HCT116 (cell line): ENCODE measurements at regions not wholly inside any gene's neighbourhood (a gene's known extent, or its start where the extent isn't known, plus 50 kb on each side); places are given as distances from the start of the nearest gene placed in this dataset.
"Not testable (repeated sequence)": the region's sequence is repeated elsewhere in the genome, so short reads cannot be mapped to it uniquely, and the experiment has no call there.

Source experiments
- ATAC-seq: fragments of 200-7000 bp; cut with Tn5 transposase; 2 replicates; pipeline ENCODE4 v1.9.1; 2020; ENCODE audit warnings: mild to moderate bottlenecking, moderate library complexity
- BruUV-seq: library from RNA; stranded (reverse); fragments of 400-500 nt; replicated peaks from 2 replicates; lab custom pipeline; 2021; lab: Mats Ljungman, UMichigan
- CTCF ChIA-PET: fragments of 300-600 bp; sonication (Branson Sonifier 250); formaldehyde crosslinking; loops from one replicate; lab custom pipeline; 2021; ENCODE audit warnings: antibody characterized with exemption; lab: Charles Lee
- POLR2A ChIA-PET: fragments of 300-600, 350-600 bp; sonication (Branson Sonifier 250); formaldehyde crosslinking; loops from one replicate; lab custom pipeline; 2021; ENCODE audit warnings: antibody characterized with exemption; lab: Charles Lee
- RAD21 ChIA-PET, 2 experiments: fragments of 300-600 bp; sonication (Branson Sonifier 250); formaldehyde crosslinking; loops; one replicate each; lab custom pipeline; 2023; ENCODE audit warnings: low total read pairs in 2 of 2; ENCODE audit not compliant: uncharacterized antibody in 2 of 2, unreplicated experiment in 2 of 2, low non-redundant PET in 1 of 2; lab: Charles Lee
- DNase-seq: peaks from one replicate; pipeline ENCODE4 v3.0.0-alpha.2; 2010; ENCODE audit warnings: low read depth, low spot score
- H2AFZ ChIP-seq: fragments of 200-600 bp; shearing (Covaris generic), sonication (generic); 2 replicates; pipeline ENCODE4 v1.6.1; 2017; ENCODE audit warnings: low read depth, mixed run types, mixed read lengths, antibody characterized with exemption, low read length; ENCODE audit not compliant: poor library complexity, severe bottlenecking
- H3K27ac ChIP-seq: 2 replicates; pipeline ENCODE4 v1.5.1; 2012; ENCODE audit warnings: low read depth, low read length
- H3K27me3 ChIP-seq: fragments of 200-600 bp; sonication (generic); 2 replicates; pipeline ENCODE4 v1.6.1; 2016; ENCODE audit warnings: mixed run types, low read length, mixed read lengths; ENCODE audit not compliant: insufficient read depth
- H3K36me3 ChIP-seq, 2 experiments: fragments of 200-500 bp in 1 of 2; fragments of 200-600 bp in 1 of 2; sonication (Bioruptor generic) in 1 of 2; sonication (generic) in 1 of 2; 2 replicates each; pipeline versions ENCODE4 v1.5.1 to v1.6.1; 2014 to 2016; ENCODE audit warnings: low read length in 2 of 2, inconsistent platforms in 1 of 2, mixed read lengths in 1 of 2, mixed run types in 1 of 2; ENCODE audit not compliant: insufficient read depth in 2 of 2, control insufficient read depth in 1 of 2
- H3K4me1 ChIP-seq, 2 experiments: fragments of 200-600 bp in 1 of 2; sonication (generic) in 1 of 2; 2 replicates each; pipeline versions ENCODE4 v1.5.1 to v1.6.1; 2012 to 2017; ENCODE audit warnings: low read length in 2 of 2, inconsistent platforms in 1 of 2, mild to moderate bottlenecking in 1 of 2, mixed read lengths in 1 of 2, mixed run types in 1 of 2, moderate library complexity in 1 of 2; ENCODE audit not compliant: insufficient read depth in 2 of 2, control insufficient read depth in 1 of 2
- H3K4me2 ChIP-seq: fragments of 200-600 bp; sonication (generic); 2 replicates; pipeline ENCODE4 v1.6.1; 2017; ENCODE audit warnings: mixed run types, low read length, mixed read lengths
- H3K4me3 ChIP-seq, 2 experiments: fragments of 200-600 bp in 1 of 2; sonication (generic) in 1 of 2; replicated peaks in 1 of 2; 2 replicates each; pipeline ENCODE4 v1.5.1; 2011 to 2016; ENCODE audit warnings: low read length in 2 of 2, control low read depth in 1 of 2, low read depth in 1 of 2, mild to moderate bottlenecking in 1 of 2, mixed read lengths in 1 of 2, mixed run types in 1 of 2
- H3K79me2 ChIP-seq: fragments of 200-600 bp; sonication (generic); 2 replicates; pipeline ENCODE4 v1.6.1; 2017; ENCODE audit warnings: mild to moderate bottlenecking, mixed run types, low read length, moderate library complexity, mixed read lengths; ENCODE audit not compliant: insufficient read depth
- H3K9ac ChIP-seq: fragments of 200-600 bp; sonication (generic); 2 replicates; pipeline ENCODE4 v1.6.1; 2016; ENCODE audit warnings: low read length, mixed read lengths
- H3K9me2 ChIP-seq: fragments of 200-600 bp; sonication (generic), shearing (Covaris generic); 2 replicates; pipeline ENCODE4 v1.6.1; 2017; ENCODE audit warnings: mixed run types, mild to moderate bottlenecking, moderate library complexity; ENCODE audit not compliant: insufficient read depth
- H3K9me3 ChIP-seq, 2 experiments: fragments of 200-500 bp in 1 of 2; fragments of 200-600 bp in 1 of 2; sonication (Bioruptor generic) in 1 of 2; sonication (generic) in 1 of 2; 2 replicates each; pipeline ENCODE4 v1.6.1; 2014 to 2017; ENCODE audit warnings: low read length in 2 of 2, mixed read lengths in 2 of 2, inconsistent platforms in 1 of 2, low read depth in 1 of 2, mild to moderate bottlenecking in 1 of 2, mixed run types in 1 of 2, moderate library complexity in 1 of 2; ENCODE audit not compliant: control insufficient read depth in 1 of 2, insufficient read depth in 1 of 2
- H4K20me1 ChIP-seq: fragments of 200-600 bp; sonication (generic), shearing (Covaris generic); 2 replicates; pipeline ENCODE4 v1.6.1; 2017; ENCODE audit warnings: mixed run types, mild to moderate bottlenecking, moderate library complexity; ENCODE audit not compliant: insufficient read depth
- CBX3 ChIP-seq: IDR thresholded peaks from 2 replicates; pipeline ENCODE4 v1.6.1; 2012; ENCODE audit warnings: low read depth
- EGR1 ChIP-seq: IDR thresholded peaks from 2 replicates; pipeline ENCODE4 v1.6.1; 2012; ENCODE audit warnings: low read depth
- ELF1 ChIP-seq: IDR thresholded peaks from 2 replicates; pipeline ENCODE4 v1.6.1; 2012; ENCODE audit warnings: low read depth, borderline replicate concordance
- EZH2 ChIP-seq: fragments of 200-600 bp; sonication (generic); IDR thresholded peaks from 2 replicates; pipeline ENCODE4 v1.6.1; 2017; ENCODE audit warnings: antibody characterized with exemption, mixed run types
- POLR2A ChIP-seq: IDR thresholded peaks from 2 replicates; pipeline ENCODE4 v1.7.0; 2011; ENCODE audit warnings: borderline replicate concordance; ENCODE audit not compliant: insufficient read depth, insufficient read length; ENCODE audit errors: extremely low read depth
- TCF7L2 ChIP-seq: IDR thresholded peaks from 2 replicates; pipeline ENCODE4 v1.7.0; 2011; ENCODE audit warnings: borderline replicate concordance, inconsistent platforms; ENCODE audit not compliant: insufficient read depth, insufficient read length; ENCODE audit errors: extremely low read depth
- ZFX ChIP-seq: fragments of 450-650 bp; IDR thresholded peaks from 2 replicates; pipeline ENCODE4 v1.6.1; 2017
- intact Hi-C: fragments of 100-400 bp; cut with micrococcal nuclease; formaldehyde crosslinking; loops from 2 replicates; pipeline ENCODE4 v1.10.0; 2022
- TF ChIP-seq, protein P1 (sequence below): IDR thresholded peaks from 2 replicates; pipeline ENCODE4 v1.6.1; 2011; ENCODE audit warnings: mild to moderate bottlenecking, low read length, moderate library complexity; ENCODE audit not compliant: insufficient replicate concordance; ENCODE audit errors: extremely low read depth
- TF ChIP-seq, protein P2 (sequence below): IDR thresholded peaks from 2 replicates; pipeline ENCODE4 v1.6.1; 2012
- TF ChIP-seq, protein P3 (sequence below), 3 experiments: fragments of 200-600 bp in 1 of 3; sonication (generic) in 1 of 3; IDR thresholded peaks in 2 of 3; conservative IDR thresholded peaks in 1 of 3; 2 replicates each; pipeline ENCODE4 v1.5.1; 2012 to 2017; ENCODE audit warnings: low read depth in 2 of 3, low read length in 2 of 3, antibody characterized with exemption in 1 of 3, borderline replicate concordance in 1 of 3, control low read depth in 1 of 3, mild to moderate bottlenecking in 1 of 3, mixed read lengths in 1 of 3, mixed run types in 1 of 3, moderate library complexity in 1 of 3; ENCODE audit not compliant: insufficient read depth in 1 of 3

DNA sequence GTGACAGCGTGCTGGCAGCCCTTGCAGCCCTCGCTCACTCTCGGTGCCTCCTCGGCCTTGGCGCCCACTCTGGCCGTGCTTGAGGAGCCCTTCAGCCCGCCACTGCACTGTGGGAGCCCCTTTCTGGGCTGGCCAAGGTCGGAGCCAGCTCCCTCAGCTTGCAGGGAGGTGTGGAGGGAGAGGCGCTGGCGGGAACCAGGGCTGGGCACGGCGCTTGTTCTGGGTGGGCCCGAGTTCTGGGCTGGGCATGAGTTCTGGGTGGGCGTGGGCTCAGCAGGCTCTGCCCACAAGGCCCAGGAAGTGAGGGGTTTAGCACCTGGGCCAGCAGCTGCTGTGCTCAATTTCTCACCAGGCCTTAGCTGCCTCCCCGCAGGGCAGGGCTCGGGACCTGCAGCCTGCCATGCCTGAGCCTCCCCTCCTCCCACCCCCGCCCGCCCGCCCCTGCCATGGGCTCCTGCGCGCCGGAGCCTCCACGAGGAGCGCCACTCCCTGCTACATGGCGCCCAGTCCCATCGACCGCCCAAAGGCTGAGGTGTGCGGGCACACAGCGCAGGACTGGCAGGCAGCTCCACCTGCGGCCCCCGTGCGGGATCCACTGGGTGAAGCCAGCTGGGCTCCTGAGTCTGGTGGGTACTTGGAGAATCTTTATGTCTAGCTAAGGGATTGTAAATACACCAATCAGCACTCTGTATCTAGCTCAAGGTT, 169.7 kb downstream of the DEPDC1B start:
- H3K4me3 ChIP-seq, H3K9me3 ChIP-seq: not testable (repeated sequence)

DNA sequence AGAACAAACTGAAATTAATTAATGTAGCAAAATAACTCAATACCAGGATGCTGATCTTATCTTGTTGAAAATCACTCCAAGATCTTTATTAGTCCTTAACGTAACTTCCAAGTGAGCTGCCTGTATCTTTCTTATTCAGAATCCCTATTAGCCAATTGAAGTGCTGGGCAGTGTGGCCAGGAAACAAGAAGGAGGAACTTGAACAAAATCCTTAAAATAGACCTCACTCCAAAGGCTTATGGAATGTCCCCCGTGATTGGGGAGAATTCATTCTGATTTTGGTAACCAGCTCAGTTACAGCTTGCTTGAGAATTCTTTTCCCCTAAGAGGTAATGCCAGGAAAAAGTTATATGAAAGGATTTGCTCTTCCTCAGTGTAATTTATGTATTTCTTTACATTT, 171.0 kb downstream of the DEPDC1B start:
- Histone ChIP-seq H2AFZ (no peak overlapping the region), H3K27me3 (peaks cover 21% of the 10 kb centered on the region; the same call in 1 of the 2 replicates), H3K4me1 (no peaks in the 10 kb centered on the region), H3K27ac (no peak overlapping the region), H3K9ac (no peak overlapping the region), H3K4me3 (no peak overlapping the region), H3K36me3 (no peaks in the 10 kb centered on the region)
- ChIA-PET RAD21 (no interaction called here), CTCF (no interaction called here), POLR2A (no interaction called here)
- DNase-seq, result no peak
- no TSS peak for BruUV-seq
- TF ChIP-seq, protein P1, sequence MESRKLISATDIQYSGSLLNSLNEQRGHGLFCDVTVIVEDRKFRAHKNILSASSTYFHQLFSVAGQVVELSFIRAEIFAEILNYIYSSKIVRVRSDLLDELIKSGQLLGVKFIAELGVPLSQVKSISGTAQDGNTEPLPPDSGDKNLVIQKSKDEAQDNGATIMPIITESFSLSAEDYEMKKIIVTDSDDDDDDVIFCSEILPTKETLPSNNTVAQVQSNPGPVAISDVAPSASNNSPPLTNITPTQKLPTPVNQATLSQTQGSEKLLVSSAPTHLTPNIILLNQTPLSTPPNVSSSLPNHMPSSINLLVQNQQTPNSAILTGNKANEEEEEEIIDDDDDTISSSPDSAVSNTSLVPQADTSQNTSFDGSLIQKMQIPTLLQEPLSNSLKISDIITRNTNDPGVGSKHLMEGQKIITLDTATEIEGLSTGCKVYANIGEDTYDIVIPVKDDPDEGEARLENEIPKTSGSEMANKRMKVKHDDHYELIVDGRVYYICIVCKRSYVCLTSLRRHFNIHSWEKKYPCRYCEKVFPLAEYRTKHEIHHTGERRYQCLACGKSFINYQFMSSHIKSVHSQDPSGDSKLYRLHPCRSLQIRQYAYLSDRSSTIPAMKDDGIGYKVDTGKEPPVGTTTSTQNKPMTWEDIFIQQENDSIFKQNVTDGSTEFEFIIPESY, result no peak
- TF ChIP-seq CBX3 (no peak), POLR2A (no peak), EZH2 (no peak), ZFX (no peak), TCF7L2 (no peak), ELF1 (no peak), EGR1 (no peak)
- TF ChIP-seq, protein P2, sequence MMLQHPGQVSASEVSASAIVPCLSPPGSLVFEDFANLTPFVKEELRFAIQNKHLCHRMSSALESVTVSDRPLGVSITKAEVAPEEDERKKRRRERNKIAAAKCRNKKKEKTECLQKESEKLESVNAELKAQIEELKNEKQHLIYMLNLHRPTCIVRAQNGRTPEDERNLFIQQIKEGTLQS, result no peak
- TF ChIP-seq, protein P3, sequence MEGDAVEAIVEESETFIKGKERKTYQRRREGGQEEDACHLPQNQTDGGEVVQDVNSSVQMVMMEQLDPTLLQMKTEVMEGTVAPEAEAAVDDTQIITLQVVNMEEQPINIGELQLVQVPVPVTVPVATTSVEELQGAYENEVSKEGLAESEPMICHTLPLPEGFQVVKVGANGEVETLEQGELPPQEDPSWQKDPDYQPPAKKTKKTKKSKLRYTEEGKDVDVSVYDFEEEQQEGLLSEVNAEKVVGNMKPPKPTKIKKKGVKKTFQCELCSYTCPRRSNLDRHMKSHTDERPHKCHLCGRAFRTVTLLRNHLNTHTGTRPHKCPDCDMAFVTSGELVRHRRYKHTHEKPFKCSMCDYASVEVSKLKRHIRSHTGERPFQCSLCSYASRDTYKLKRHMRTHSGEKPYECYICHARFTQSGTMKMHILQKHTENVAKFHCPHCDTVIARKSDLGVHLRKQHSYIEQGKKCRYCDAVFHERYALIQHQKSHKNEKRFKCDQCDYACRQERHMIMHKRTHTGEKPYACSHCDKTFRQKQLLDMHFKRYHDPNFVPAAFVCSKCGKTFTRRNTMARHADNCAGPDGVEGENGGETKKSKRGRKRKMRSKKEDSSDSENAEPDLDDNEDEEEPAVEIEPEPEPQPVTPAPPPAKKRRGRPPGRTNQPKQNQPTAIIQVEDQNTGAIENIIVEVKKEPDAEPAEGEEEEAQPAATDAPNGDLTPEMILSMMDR (IDR thresholded peaks at IDR 0.05 in 2 of 3, conservative IDR thresholded peaks at IDR 0.05 in 1 of 3; ENCODE audit: borderline replicate concordance in 1 of 3, insufficient read depth in 1 of 3, low read depth in 2 of 3, low read length in 2 of 3), result no peak
- TF ChIP-seq, all 23 proteins: peak for 0
- no peaks in the 10 kb centered on the region for H4K20me1 ChIP-seq
- no peak for ATAC-seq
- H3K79me2 ChIP-seq, result no peaks in the 10 kb centered on the region
- no peak overlapping the region for H3K4me2 ChIP-seq
- H3K9me2 ChIP-seq, result no peaks in the 10 kb centered on the region
- intact Hi-C loops, result no loop called here
- no peaks in the 10 kb centered on the region for H3K9me3 ChIP-seq

More for the DNA sequence above, 169.7 kb downstream of the DEPDC1B start:
- BruUV-seq, DNase-seq, intact Hi-C loops, H3K36me3 ChIP-seq, H4K20me1 ChIP-seq, H3K9me2 ChIP-seq, H2AFZ ChIP-seq, RAD21 ChIA-PET, H3K4me2 ChIP-seq, H3K79me2 ChIP-seq, POLR2A ChIA-PET, CTCF ChIA-PET, H3K4me1 ChIP-seq, H3K27ac ChIP-seq, ATAC-seq, H3K9ac ChIP-seq: not testable (repeated sequence)
- H3K27me3 ChIP-seq, result peaks cover 21% of the 10 kb centered on the region; the same call in 1 of the 2 replicates
